Large intestine (tissue), 3 donors: ENCODE measurements at regions not wholly inside any gene's neighbourhood (a gene's known extent, or its start where the extent isn't known, plus 50 kb on each side); places are given as distances from the start of the nearest gene placed in this dataset.
A peak's percentile ranks its signal among the peaks of the same experiment; 100 is the strongest.

Source experiments
- DNase-seq, 2 donors: peaks; one replicate each; pipeline versions ENCODE4 v3.0.0 to v3.0.0-alpha.2; 2013
- H3K27ac ChIP-seq: one replicate; pipeline ENCODE4 v1.5.1; 2013; ENCODE audit warnings: low read length
- H3K27me3 ChIP-seq: 2 replicates; pipeline ENCODE4 v1.6.1; 2013; ENCODE audit warnings: low read length; ENCODE audit not compliant: control insufficient read depth, insufficient read depth
- H3K36me3 ChIP-seq: 2 replicates; pipeline ENCODE4 v1.6.1; 2013; ENCODE audit warnings: low read length; ENCODE audit not compliant: control insufficient read depth, insufficient read depth
- H3K4me1 ChIP-seq: one replicate; pipeline ENCODE4 v1.6.1; 2013; ENCODE audit warnings: low read length; ENCODE audit not compliant: control insufficient read depth, insufficient read depth
- H3K4me3 ChIP-seq: one replicate; pipeline ENCODE4 v1.5.1; 2013; ENCODE audit warnings: low read length
- H3K9me3 ChIP-seq: one replicate; pipeline ENCODE4 v1.6.1; 2013; ENCODE audit warnings: mild to moderate bottlenecking, low read depth, low read length, moderate library complexity; ENCODE audit not compliant: control insufficient read depth
- WGBS: methylation state at CpG from one replicate; pipeline ENCODE4 v1.1.5; 2013; ENCODE audit warnings: low lambda C conversion rate; ENCODE audit not compliant: insufficient coverage; 5-methylcytosine and 5-hydroxymethylcytosine counted together

DNA sequence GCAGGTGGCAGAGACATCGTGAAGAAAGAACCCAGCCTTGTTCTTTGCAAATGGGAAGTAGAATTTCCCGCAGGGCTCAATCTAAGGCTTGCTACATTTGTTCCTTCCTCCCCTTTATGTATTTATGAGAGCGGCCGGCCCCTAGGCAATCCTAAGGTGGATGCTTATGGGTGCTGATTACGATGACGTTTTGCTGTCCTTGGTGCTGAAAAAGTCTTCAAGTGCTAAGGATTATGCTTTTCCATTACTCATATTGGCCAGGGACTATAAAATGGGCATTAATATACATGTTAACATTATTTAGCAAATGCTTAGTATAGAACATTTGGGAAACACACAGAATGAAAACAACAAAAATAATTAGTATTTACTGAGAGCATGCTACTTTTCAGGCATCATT is 313.3 kb upstream of the XYLT1 start:
- H3K36me3 ChIP-seq: no peaks in the 10 kb centered on the region
- H3K27ac ChIP-seq: no peak overlapping the region
- H3K9me3 ChIP-seq: no peaks in the 10 kb centered on the region
- WGBS: no CpG with 5 or more reads among the region's 6 CpGs
- no peaks in the 10 kb centered on the region for H3K4me1 ChIP-seq
- DNase-seq: peak in 1 of 2 donors; percentile 10
- no peaks in the 10 kb centered on the region for H3K27me3 ChIP-seq
- no peak overlapping the region for H3K4me3 ChIP-seq

DNA sequence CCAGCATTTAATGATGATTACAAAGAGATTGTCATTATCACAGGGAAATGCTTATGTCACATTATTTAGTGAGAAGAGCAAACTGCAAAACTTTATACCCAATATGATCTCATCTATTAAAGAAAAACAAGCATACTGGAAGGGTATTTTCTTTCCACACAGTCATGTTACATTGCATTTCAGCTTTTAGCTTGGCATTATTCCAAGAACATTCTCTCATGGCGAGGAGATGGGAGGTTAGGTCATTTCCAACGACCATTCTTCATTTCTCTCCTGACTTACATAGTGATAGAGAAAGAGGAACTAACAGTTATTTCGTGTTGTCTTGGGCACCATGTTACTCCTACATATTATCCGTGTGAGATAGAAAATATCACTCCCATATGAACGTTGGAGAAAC is 309.4 kb upstream of the XYLT1 start:
- H3K4me3 ChIP-seq: no peak overlapping the region
- DNase-seq: no peak
- no peaks in the 10 kb centered on the region for H3K27me3 ChIP-seq
- 50% methylated on average over 2 of the region's 5 CpGs for WGBS
- H3K9me3 ChIP-seq: no peaks in the 10 kb centered on the region
- H3K4me1 ChIP-seq: no peaks in the 10 kb centered on the region
- H3K36me3 ChIP-seq: no peaks in the 10 kb centered on the region
- no peak overlapping the region for H3K27ac ChIP-seq

DNA sequence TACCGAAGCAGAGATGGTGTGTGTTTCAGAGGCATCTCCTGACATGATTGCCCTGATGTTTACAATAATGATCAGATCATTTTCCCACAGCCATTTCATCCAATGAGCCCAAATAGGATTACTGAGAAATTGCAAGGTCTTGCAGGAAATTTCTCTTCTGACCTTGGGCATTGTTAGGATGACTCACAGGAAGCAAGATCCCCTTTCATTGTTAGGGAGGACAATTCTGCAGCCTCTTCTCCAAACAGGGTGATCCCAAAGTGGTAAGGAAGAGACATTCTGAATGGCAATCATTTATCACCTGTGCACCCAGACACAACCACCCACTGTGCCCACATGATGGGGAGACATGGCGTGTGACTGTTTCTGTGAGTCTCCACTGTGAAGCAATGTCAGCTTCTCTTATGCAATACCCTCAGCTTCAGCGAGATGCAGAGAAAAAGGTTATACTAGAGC is 306.7 kb upstream of the XYLT1 start:
- no peak overlapping the region for H3K4me3 ChIP-seq
- no CpG with 5 or more reads among the region's 3 CpGs for WGBS
- no peaks in the 10 kb centered on the region for H3K36me3 ChIP-seq
- peak in 1 of 2 donors; percentile 2 for DNase-seq
- no peaks in the 10 kb centered on the region for H3K4me1 ChIP-seq
- no peaks in the 10 kb centered on the region for H3K9me3 ChIP-seq
- no peaks in the 10 kb centered on the region for H3K27me3 ChIP-seq
- no peak overlapping the region for H3K27ac ChIP-seq

DNA sequence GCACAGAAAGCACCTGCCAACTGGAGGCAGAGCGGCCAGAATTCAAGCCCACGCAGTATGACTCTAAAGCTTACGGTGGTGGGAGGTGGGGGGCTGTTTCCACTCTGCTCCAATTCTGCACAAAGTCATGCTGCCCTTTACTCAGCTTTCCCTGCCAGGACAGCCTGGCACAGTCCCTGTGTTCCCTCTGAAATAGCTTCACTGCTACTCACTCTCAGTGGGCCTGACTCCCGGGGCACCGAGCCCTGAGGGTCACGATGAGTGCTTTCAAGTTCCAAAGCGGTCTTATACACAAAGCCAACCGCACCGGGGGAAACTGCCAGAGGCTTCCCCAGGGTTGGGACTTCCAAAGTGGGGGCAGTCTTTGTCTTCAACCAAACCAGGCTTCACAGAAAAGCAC is 306.1 kb upstream of the XYLT1 start:
- no peak overlapping the region for H3K27ac ChIP-seq
- H3K4me1 ChIP-seq: no peaks in the 10 kb centered on the region
- H3K27me3 ChIP-seq: no peaks in the 10 kb centered on the region
- WGBS: no CpG with 5 or more reads among the region's 9 CpGs
- no peaks in the 10 kb centered on the region for H3K36me3 ChIP-seq
- DNase-seq: no peak
- no peak overlapping the region for H3K4me3 ChIP-seq
- H3K9me3 ChIP-seq: no peaks in the 10 kb centered on the region

DNA sequence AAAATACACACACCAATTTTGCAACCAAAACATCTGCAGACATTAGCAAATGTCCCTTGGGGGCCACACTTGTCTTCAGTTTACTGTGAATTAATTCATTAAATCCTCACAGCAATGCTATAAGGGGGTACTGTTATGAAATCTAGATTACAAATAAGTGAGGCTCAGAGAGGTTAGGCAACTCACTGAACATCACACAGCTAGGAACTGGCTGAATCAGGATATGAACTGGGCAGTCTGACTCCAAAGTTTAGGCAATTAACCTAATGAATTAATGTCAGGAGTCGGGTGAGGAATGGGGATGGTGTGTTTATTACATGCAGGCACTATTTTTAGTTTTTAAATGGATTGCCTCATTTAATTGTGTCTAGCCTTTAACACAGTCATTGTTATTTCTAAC is 305.7 kb upstream of the XYLT1 start:
- Histone ChIP-seq H3K27ac (no peak overlapping the region), H3K27me3 (no peaks in the 10 kb centered on the region), H3K4me3 (no peak overlapping the region), H3K9me3 (no peaks in the 10 kb centered on the region), H3K36me3 (no peaks in the 10 kb centered on the region), H3K4me1 (no peaks in the 10 kb centered on the region)
- no peak for DNase-seq
- no CpG with 5 or more reads among the region's 1 CpG for WGBS

DNA sequence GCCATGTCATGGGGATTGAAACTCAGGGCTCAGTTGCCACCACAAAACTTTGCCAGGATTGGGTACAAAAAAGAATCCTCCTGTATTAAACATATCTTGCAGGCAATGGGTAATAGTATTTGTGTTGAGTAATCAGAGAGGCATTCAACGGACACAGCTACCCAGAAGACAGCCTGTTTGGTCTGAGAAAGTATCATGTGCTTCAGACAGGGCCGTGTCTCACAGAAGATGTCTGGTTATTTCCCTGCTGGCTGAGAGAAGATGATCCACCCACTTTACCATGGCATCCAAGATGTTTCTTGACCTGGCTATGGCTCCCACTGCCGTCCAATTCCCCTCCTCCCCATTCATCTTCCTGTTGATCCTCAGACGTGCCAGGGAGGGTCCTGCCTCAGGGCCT is 304.3 kb upstream of the XYLT1 start:
- Histone ChIP-seq H3K36me3 (no peaks in the 10 kb centered on the region), H3K4me3 (no peak overlapping the region), H3K4me1 (no peaks in the 10 kb centered on the region), H3K27me3 (no peaks in the 10 kb centered on the region), H3K9me3 (no peaks in the 10 kb centered on the region), H3K27ac (no peak overlapping the region)
- WGBS: no CpG with 5 or more reads among the region's 4 CpGs
- DNase-seq: no peak

DNA sequence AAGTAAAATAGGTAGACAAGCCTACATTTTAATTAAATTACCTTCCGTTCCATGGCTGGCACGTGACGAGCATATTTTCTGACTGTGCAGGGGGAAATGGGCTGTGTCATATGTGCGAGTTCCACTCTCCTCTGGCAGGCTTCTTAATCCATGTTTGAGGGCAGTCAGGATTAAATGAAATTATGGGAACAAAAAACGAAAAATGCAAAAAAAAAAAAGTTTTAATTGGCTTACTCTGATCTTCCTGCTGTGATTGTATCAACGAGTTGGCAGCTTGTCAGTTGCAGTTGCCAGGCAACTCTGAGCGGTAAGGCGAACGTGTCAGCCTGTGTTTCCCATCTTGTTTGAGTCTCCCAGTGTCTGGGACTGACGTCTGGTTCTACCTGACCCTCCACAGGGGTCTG is 302.9 kb upstream of the XYLT1 start:
- Histone ChIP-seq H3K4me3 (no peak overlapping the region), H3K36me3 (no peaks in the 10 kb centered on the region), H3K27me3 (no peaks in the 10 kb centered on the region), H3K9me3 (no peaks in the 10 kb centered on the region), H3K27ac (no peak overlapping the region), H3K4me1 (no peaks in the 10 kb centered on the region)
- WGBS: 75% methylated on average over 2 of the region's 10 CpGs
- no peak for DNase-seq

DNA sequence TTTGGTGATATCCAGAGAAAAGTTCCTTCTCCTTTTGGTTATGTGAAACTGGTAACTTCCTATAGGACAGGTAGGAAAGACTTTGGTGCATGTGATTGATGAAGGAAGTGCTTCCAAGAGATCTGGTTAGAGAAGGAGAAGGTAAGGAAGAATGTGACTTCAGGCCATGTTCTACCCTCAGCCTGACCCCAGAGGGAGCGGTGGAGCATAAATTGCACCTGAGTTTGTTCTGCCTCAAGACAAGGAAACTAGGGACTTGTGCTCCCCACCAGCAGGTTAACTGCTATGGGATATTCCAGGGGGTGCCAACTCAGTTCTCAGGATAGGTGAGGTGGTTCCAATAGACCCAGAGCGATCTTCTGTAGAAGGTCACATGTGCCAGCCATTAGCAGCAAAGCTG is 299.3 kb upstream of the XYLT1 start:
- Histone ChIP-seq H3K9me3 (no peaks in the 10 kb centered on the region), H3K36me3 (no peaks in the 10 kb centered on the region), H3K4me3 (no peak overlapping the region), H3K27me3 (no peaks in the 10 kb centered on the region), H3K27ac (no peak overlapping the region), H3K4me1 (no peaks in the 10 kb centered on the region)
- no CpG with 5 or more reads among the region's 2 CpGs for WGBS
- no peak for DNase-seq

DNA sequence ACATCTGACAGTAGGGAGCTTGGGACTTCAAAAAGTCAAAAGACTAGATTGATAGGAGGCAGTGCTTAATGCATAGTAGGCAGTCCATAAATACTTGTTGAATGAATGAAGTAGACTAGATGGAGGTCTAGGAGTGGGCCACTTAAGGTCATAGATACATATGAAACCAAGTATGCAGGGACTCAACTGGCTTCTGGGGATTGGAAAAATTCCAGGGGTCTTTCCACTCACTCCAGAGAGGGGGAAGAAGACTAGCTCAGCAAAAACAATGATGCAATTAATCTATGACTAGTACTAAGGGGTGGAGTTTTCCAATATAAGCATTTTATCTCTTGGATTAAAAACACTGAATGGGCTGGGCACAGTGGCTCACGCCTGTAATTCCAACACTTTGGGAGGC is 298.3 kb upstream of the XYLT1 start:
- H3K27me3 ChIP-seq: no peaks in the 10 kb centered on the region
- H3K4me3 ChIP-seq: no peak overlapping the region
- no peak for DNase-seq
- H3K27ac ChIP-seq: no peak overlapping the region
- H3K9me3 ChIP-seq: no peaks in the 10 kb centered on the region
- no CpG with 5 or more reads among the region's 1 CpG for WGBS
- H3K4me1 ChIP-seq: no peaks in the 10 kb centered on the region
- H3K36me3 ChIP-seq: no peaks in the 10 kb centered on the region

DNA sequence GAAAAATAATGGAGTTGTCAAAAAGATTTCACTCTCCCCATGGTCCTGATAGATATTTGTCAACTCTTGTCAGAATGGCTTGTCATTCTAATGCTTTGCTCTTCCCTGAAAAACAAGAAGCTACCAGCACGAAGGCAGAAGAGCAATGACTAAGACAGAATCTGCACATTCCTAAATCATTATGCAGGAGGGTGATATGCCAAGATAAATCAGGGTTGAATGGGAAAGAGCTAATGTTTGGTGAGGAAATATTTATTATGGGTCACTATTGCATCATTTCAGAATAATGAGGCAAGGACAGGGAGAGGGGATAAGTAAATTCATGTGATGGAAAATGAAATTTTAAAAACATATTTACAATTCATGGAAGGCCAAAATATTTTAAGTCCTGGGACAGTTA is 297.5 kb upstream of the XYLT1 start:
- no peak for DNase-seq
- H3K27ac ChIP-seq: no peak overlapping the region
- H3K4me1 ChIP-seq: no peaks in the 10 kb centered on the region
- H3K9me3 ChIP-seq: no peaks in the 10 kb centered on the region
- no CpG with 5 or more reads among the region's 1 CpG for WGBS
- H3K27me3 ChIP-seq: no peaks in the 10 kb centered on the region
- no peak overlapping the region for H3K4me3 ChIP-seq
- no peaks in the 10 kb centered on the region for H3K36me3 ChIP-seq

DNA sequence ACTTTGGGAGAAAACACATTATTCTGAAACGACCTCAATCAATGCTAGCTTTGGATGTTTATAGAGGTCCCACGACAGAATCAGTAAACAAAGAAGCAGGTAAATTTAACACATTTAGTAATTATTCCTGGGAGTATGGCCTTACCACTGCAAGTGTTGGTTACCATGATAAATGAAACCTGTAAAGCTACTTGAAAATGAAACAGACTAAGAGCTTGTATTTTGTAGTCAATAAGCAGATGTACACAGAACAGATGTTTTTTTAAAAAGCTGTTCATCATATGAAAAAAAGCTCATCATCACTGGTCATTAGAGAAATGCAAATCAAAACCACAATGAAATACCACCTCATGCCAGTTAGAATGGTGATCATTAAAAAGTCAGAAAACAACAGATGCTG is 295.3 kb upstream of the XYLT1 start:
- H3K36me3 ChIP-seq: no peaks in the 10 kb centered on the region
- no peak for DNase-seq
- no peaks in the 10 kb centered on the region for H3K9me3 ChIP-seq
- no peak overlapping the region for H3K4me3 ChIP-seq
- 40% methylated on average over 2 of the region's 2 CpGs for WGBS
- H3K4me1 ChIP-seq: no peaks in the 10 kb centered on the region
- no peaks in the 10 kb centered on the region for H3K27me3 ChIP-seq
- H3K27ac ChIP-seq: no peak overlapping the region
